Smooth muscle cell (in vitro differentiated cells): ENCODE measurements at regions not wholly inside any gene's neighbourhood (a gene's known extent, or its start where the extent isn't known, plus 50 kb on each side); places are given as distances from the start of the nearest gene placed in this dataset.

Experiments
- DNase-seq: peaks from one replicate; lab custom pipeline; 2025; ENCODE audit not compliant: unreplicated experiment; lab: John Stamatoyannopoulos, UW
- H2AFZ ChIP-seq: fragments of 200-600 bp; sonication (generic); 2 replicates; pipeline ENCODE4 v1.6.0; 2016; ENCODE audit warnings: antibody characterized with exemption, low read depth, mild to moderate bottlenecking
- H3F3A ChIP-seq: fragments of 200-600 bp; sonication (generic); 2 replicates; pipeline ENCODE4 v1.6.0; 2017; ENCODE audit warnings: antibody characterized with exemption, low read depth
- H3K27ac ChIP-seq: fragments of 200-600 bp; sonication (generic); 2 replicates; pipeline ENCODE4 v1.5.1; 2016; ENCODE audit warnings: low read depth, mild to moderate bottlenecking
- H3K27me3 ChIP-seq: fragments of 200-600 bp; sonication (generic); 2 replicates; pipeline ENCODE4 v1.6.1; 2016; ENCODE audit warnings: low read depth, mild to moderate bottlenecking
- H3K36me3 ChIP-seq: fragments of 200-600 bp; sonication (generic); 2 replicates; pipeline ENCODE4 v1.5.1; 2016; ENCODE audit warnings: low read depth
- H3K4me1 ChIP-seq: fragments of 200-600 bp; sonication (generic); 2 replicates; pipeline ENCODE4 v1.5.1; 2016; ENCODE audit warnings: low read depth
- H3K4me2 ChIP-seq: fragments of 200-600 bp; sonication (generic); 2 replicates; pipeline ENCODE4 v1.6.0; 2016; ENCODE audit warnings: mild to moderate bottlenecking
- H3K4me3 ChIP-seq: fragments of 200-600 bp; sonication (generic); 2 replicates; pipeline ENCODE4 v1.5.1; 2016; ENCODE audit warnings: mild to moderate bottlenecking
- H3K79me2 ChIP-seq: fragments of 200-600 bp; sonication (generic); 2 replicates; pipeline ENCODE4 v1.6.0; 2016; ENCODE audit warnings: low read depth, mild to moderate bottlenecking
- H3K9ac ChIP-seq: fragments of 200-600 bp; sonication (generic); 2 replicates; pipeline ENCODE4 v1.6.0; 2016; ENCODE audit warnings: low read depth
- H3K9me3 ChIP-seq: fragments of 200-600 bp; sonication (generic); replicated peaks from 2 replicates; pipeline ENCODE4 v1.5.1; 2016; ENCODE audit warnings: low read depth
- H4K20me1 ChIP-seq: fragments of 200-600 bp; sonication (generic); 2 replicates; pipeline ENCODE4 v1.6.0; 2016; ENCODE audit warnings: low read depth
- CTCF ChIP-seq: fragments of 200-600 bp; sonication (generic); IDR thresholded peaks from 2 replicates; pipeline ENCODE4 v1.5.1; 2017; ENCODE audit warnings: borderline replicate concordance, mild to moderate bottlenecking, antibody characterized with exemption; ENCODE audit not compliant: insufficient read depth, poor library complexity, severe bottlenecking
- WGBS: methylation state at CpG from one replicate; pipeline ENCODE4 v1.1.7; 2016; ENCODE audit warnings: low lambda C conversion rate; 5-methylcytosine and 5-hydroxymethylcytosine counted together

DNA sequence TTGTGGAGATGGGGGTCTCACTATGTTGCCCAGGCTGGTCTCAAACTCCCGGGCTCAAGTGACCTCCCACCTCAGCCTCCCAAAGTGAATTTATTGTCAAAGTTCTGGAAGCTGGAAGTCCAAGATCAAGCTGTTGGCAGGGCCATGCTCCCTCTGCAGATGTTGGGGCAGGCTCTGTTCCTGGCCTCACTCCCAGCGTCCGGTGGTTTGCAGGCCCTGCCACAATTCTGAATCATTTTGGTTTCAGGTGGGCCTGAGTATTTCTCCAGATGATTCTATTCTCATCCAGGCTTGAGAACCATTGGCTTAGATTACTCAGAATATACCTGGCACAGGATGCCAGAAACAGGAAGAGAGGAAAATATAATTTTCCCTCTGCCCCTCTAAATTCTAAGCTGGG lies 737.4 kb downstream of the TNS3 start:
- Histone ChIP-seq H3K27me3 (no peaks in the 10 kb centered on the region), H2AFZ (no peak overlapping the region), H3K79me2 (no peaks in the 10 kb centered on the region), H3K4me3 (no peak overlapping the region), H3K4me2 (no peak overlapping the region), H3F3A (peaks cover 3% of the 10 kb centered on the region), H3K9me3 (no peaks in the 10 kb centered on the region), H3K4me1 (no peaks in the 10 kb centered on the region), H3K36me3 (no peaks in the 10 kb centered on the region), H3K27ac (no peak overlapping the region), H4K20me1 (no peaks in the 10 kb centered on the region), H3K9ac (no peak overlapping the region)
- WGBS = 78% methylated on average over 3 of the region's 3 CpGs
- no peak for TF ChIP-seq CTCF
- no peak for DNase-seq

DNA sequence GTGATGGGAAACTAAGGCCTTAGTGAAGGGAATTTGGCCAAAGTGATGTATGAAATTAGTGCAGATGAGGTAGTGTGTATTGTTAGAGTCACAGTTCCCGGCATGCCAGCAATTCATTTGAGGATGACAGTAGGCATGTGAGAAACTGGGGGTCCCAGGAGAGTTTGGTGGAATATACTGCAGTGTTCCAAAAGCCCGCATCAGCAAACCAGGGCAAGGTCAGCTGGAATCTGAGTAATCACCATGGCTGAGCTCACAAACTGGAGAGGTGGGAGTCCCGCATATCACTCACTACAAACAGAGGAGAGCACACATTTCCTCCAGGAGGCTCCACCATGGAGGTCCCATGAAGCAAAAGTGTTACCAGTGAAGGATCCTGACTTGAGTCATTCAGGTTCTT lies 740.7 kb downstream of the TNS3 start:
- H3K4me1 ChIP-seq = no peaks in the 10 kb centered on the region
- no peaks in the 10 kb centered on the region for H4K20me1 ChIP-seq
- no peak for DNase-seq
- no peak for TF ChIP-seq CTCF
- no peak overlapping the region for H2AFZ ChIP-seq
- no peak overlapping the region for H3K27ac ChIP-seq
- 94% methylated on average over 3 of the region's 3 CpGs for WGBS
- no peaks in the 10 kb centered on the region for H3K27me3 ChIP-seq
- H3K4me3 ChIP-seq = no peak overlapping the region
- H3K9me3 ChIP-seq = no peaks in the 10 kb centered on the region
- H3K4me2 ChIP-seq = no peak overlapping the region
- no peaks in the 10 kb centered on the region for H3F3A ChIP-seq
- no peaks in the 10 kb centered on the region for H3K36me3 ChIP-seq
- no peak overlapping the region for H3K9ac ChIP-seq
- H3K79me2 ChIP-seq = no peaks in the 10 kb centered on the region

DNA sequence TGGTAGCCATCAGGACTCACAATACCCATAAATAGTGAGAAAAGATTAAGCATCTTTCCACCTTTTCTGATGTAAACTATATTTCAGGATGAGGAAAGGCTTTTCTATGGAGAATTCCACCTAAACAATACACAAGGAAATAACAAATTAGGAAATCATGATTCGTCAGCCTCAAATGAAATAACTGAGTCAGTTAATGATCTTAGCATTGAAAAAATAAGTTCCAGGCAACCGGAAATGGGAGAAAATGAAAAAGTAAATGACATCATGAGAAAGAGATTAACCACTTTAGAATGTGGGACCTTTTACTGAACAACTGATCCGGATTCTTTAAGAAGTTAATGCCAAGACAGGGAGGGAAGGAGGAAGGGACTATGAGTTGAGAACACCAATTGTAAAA lies 742.3 kb downstream of the TNS3 start:
- DNase-seq = no peak
- WGBS = 81% methylated on average over 3 of the region's 3 CpGs
- Histone ChIP-seq H3K36me3 (no peaks in the 10 kb centered on the region), H3K9ac (no peak overlapping the region), H3K4me1 (no peaks in the 10 kb centered on the region), H3K27me3 (no peaks in the 10 kb centered on the region), H3K9me3 (no peaks in the 10 kb centered on the region), H3F3A (no peaks in the 10 kb centered on the region), H4K20me1 (no peaks in the 10 kb centered on the region), H3K4me2 (no peak overlapping the region), H3K27ac (no peak overlapping the region), H2AFZ (no peak overlapping the region), H3K79me2 (no peaks in the 10 kb centered on the region), H3K4me3 (no peak overlapping the region)
- no peak for TF ChIP-seq CTCF

DNA sequence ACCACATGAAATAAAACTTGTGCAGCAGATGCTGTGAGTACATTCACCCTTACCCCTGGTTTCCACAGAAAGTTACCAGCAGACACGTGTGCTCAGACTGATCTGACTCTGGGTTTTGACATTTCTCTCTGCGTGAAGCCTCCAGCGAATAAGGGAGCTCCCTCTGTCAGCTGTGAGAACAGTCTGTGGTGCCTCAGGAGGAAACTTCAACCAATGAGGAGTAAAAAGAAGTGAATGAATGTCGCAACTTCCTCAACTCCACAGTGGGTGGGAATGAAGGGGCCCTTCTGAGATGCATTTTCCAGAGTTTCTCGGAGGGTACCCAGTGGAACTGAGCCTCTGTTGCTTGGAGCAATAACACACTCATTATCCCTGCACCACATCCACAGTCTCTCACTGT lies 743.4 kb downstream of the TNS3 start:
- H3K4me2 ChIP-seq = no peak overlapping the region
- no peak for TF ChIP-seq CTCF
- H3F3A ChIP-seq = peaks cover 5% of the 10 kb centered on the region
- no peaks in the 10 kb centered on the region for H3K9me3 ChIP-seq
- H3K27me3 ChIP-seq = no peaks in the 10 kb centered on the region
- no peaks in the 10 kb centered on the region for H4K20me1 ChIP-seq
- WGBS = 84% methylated on average over 5 of the region's 5 CpGs
- H2AFZ ChIP-seq = no peak overlapping the region
- H3K27ac ChIP-seq = no peak overlapping the region
- no peaks in the 10 kb centered on the region for H3K36me3 ChIP-seq
- no peaks in the 10 kb centered on the region for H3K4me1 ChIP-seq
- H3K4me3 ChIP-seq = no peak overlapping the region
- no peaks in the 10 kb centered on the region for H3K79me2 ChIP-seq
- no peak for DNase-seq
- H3K9ac ChIP-seq = no peak overlapping the region
